Activated naive CD8-positive, alpha-beta T cell treated with anti-CD3 and anti-CD28 coated beads, Interleukin-2, amount 10 ng/mL, durations not matched to agents 7 days and 5 days (primary cell): ENCODE measurements at regions not wholly inside any gene's neighbourhood (a gene's known extent, or its start where the extent isn't known, plus 50 kb on each side); places are given as distances from the start of the nearest gene placed in this dataset.

Experiments used
- ATAC-seq: fragments of 150-1000 bp; cut with Tn5 transposase; one replicate; pipeline ENCODE4 v1.10.0; 2021; ENCODE audit warnings: low read depth, moderate library complexity
- POLR2A ChIA-PET: fragments of 350-600 bp; sonication (Branson Sonifier 250); formaldehyde crosslinking; loops from one replicate; lab custom pipeline; 2021; ENCODE audit warnings: antibody characterized with exemption; lab: Charles Lee
- DNase-seq: peaks from one replicate; pipeline ENCODE4 v3.0.0; 2021
- H3K27ac Mint-ChIP-seq: one replicate; pipeline ENCODE4 v1.8.0; 2022; ENCODE audit warnings: mild to moderate bottlenecking, mixed read lengths
- H3K27me3 Mint-ChIP-seq: one replicate; pipeline ENCODE4 v1.8.0; 2022; ENCODE audit warnings: mild to moderate bottlenecking, moderate library complexity, mixed read lengths
- H3K36me3 Mint-ChIP-seq: one replicate; pipeline ENCODE4 v1.8.0; 2021; ENCODE audit warnings: mild to moderate bottlenecking, mixed read lengths
- H3K4me1 Mint-ChIP-seq: one replicate; pipeline ENCODE4 v1.8.0; 2021; ENCODE audit warnings: mixed read lengths
- H3K4me3 Mint-ChIP-seq: one replicate; pipeline ENCODE4 v1.8.0; 2022; ENCODE audit warnings: mild to moderate bottlenecking, moderate library complexity, mixed read lengths
- H3K9me3 Mint-ChIP-seq: one replicate; pipeline ENCODE4 v1.8.0; 2021; ENCODE audit warnings: mixed read lengths

GRCh38 chr22:49258107-49259010, 569.3 kb downstream of the BRD1 start:
- Mint-ChIP-seq H3K9me3 (no peaks in the 10 kb centered on the region), H3K27ac (no peak overlapping the region), H3K4me3 (no peak overlapping the region), H3K36me3 (no peaks in the 10 kb centered on the region), H3K4me1 (no peaks in the 10 kb centered on the region), H3K27me3 (no peaks in the 10 kb centered on the region)
- DNase-seq = no peak
- ATAC-seq = no peak
- POLR2A ChIA-PET = no interaction called here

GRCh38 chr22:49257551-49257961, 570.1 kb downstream of the BRD1 start:
- Mint-ChIP-seq H3K9me3 (no peaks in the 10 kb centered on the region), H3K27ac (no peak overlapping the region), H3K27me3 (no peaks in the 10 kb centered on the region), H3K4me3 (no peak overlapping the region), H3K4me1 (no peaks in the 10 kb centered on the region), H3K36me3 (no peaks in the 10 kb centered on the region)
- POLR2A ChIA-PET = no interaction called here
- ATAC-seq (no peak), DNase-seq (no peak)

GRCh38 chr22:49255741-49256318, 571.8 kb downstream of the BRD1 start:
- POLR2A ChIA-PET = no interaction called here
- DNase-seq = no peak
- no peaks in the 10 kb centered on the region for H3K9me3 Mint-ChIP-seq
- ATAC-seq = no peak
- no peak overlapping the region for H3K27ac Mint-ChIP-seq
- H3K36me3 Mint-ChIP-seq = no peaks in the 10 kb centered on the region
- H3K4me1 Mint-ChIP-seq = no peaks in the 10 kb centered on the region
- no peak overlapping the region for H3K4me3 Mint-ChIP-seq
- no peaks in the 10 kb centered on the region for H3K27me3 Mint-ChIP-seq

DNA sequence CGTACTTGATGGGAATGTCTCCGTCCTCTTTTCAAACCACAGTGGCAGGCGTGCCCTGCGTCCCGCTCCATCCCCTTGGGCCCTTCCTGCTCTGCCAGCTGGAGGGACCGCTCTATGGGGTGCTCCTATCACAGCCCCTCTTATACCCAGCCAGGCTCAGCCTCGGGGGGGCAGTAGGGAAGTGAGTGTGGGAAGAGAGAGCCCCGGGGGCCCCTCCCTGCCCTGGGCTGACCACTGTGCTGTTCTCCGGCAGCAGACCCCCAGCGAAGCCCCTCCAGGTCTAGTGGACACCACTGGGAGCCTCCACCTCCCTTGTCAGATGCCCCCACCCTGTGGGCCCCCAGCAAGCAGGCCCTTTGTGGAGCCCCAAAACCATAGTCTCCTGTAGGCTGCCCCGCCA, 572.5 kb downstream of the BRD1 start:
- Mint-ChIP-seq H3K4me1 (no peaks in the 10 kb centered on the region), H3K9me3 (no peaks in the 10 kb centered on the region), H3K27ac (no peak overlapping the region), H3K36me3 (no peaks in the 10 kb centered on the region), H3K27me3 (no peaks in the 10 kb centered on the region), H3K4me3 (no peak overlapping the region)
- ATAC-seq = no peak
- POLR2A ChIA-PET = no interaction called here
- no peak for DNase-seq

GRCh38 chr22:49253656-49254055, 574.0 kb downstream of the BRD1 start:
- no peak for DNase-seq
- no peaks in the 10 kb centered on the region for H3K9me3 Mint-ChIP-seq
- no peaks in the 10 kb centered on the region for H3K36me3 Mint-ChIP-seq
- H3K4me3 Mint-ChIP-seq = no peak overlapping the region
- H3K27me3 Mint-ChIP-seq = peaks cover 4% of the 10 kb centered on the region
- POLR2A ChIA-PET = no interaction called here
- H3K27ac Mint-ChIP-seq = no peak overlapping the region
- no peak for ATAC-seq
- no peaks in the 10 kb centered on the region for H3K4me1 Mint-ChIP-seq

DNA sequence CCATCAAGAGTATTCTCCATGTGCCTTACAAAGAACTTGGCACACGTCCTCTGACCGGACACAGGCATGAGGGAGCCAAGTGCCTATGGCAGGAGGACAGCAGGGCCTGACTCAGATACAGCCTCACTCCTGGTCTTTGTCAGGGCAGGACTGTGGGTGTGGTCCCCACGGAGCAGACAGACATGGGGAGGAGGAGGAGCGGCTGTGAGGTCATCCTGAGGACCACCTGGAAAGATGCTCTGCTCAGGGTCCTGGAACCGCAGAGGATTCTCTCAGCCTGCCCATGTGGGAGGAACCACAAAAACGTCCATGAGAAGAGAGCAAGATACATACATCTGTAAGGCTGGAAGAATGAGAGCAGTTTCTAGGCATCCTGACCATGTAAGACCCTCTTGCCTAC, 576.3 kb downstream of the BRD1 start:
- Mint-ChIP-seq H3K27ac (no peak overlapping the region), H3K36me3 (no peaks in the 10 kb centered on the region), H3K27me3 (peaks cover 4% of the 10 kb centered on the region), H3K9me3 (no peaks in the 10 kb centered on the region), H3K4me1 (no peaks in the 10 kb centered on the region), H3K4me3 (no peak overlapping the region)
- POLR2A ChIA-PET = no interaction called here
- ATAC-seq = no peak
- DNase-seq = no peak

DNA sequence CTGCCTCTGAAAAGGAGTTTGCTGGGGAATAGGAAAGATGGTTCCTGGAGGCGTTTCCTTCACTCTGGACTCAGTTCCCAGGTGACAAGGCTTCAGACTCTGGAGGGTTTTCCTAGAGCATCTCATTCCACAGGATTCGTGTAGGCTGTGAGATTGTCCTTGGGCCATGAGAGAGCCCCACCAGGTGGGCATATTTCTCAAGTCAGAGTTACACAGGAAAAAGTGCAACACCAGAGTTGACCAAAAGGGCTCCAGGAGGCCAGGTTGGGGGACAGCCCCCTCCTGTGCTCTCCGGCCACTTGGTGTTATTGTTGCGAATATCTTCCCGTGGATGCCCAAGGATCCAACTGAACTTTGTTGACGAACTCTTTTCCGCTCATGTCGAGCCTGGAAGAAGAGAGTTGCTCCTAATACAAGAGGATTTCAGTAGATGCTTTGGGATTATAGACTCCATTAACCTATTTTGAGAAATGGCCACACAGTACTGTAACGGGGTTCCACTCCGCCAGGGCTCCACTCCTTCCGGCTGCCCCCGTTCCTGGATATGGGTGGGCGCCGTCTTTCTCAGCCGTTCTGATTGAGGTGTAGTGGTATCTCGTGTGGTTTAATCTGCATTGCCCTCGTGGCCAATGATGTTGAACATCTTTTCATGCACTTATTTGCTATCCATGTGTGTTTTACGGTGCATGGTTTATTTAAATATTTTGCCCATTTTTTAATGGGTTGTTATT, 580.3 kb downstream of the BRD1 start:
- ATAC-seq (no peak), DNase-seq (no peak)
- no peak overlapping the region for H3K27ac Mint-ChIP-seq
- peaks cover 2% of the 10 kb centered on the region for H3K9me3 Mint-ChIP-seq
- POLR2A ChIA-PET = no interaction called here
- no peaks in the 10 kb centered on the region for H3K36me3 Mint-ChIP-seq
- peaks cover 4% of the 10 kb centered on the region for H3K27me3 Mint-ChIP-seq
- no peak overlapping the region for H3K4me3 Mint-ChIP-seq
- no peaks in the 10 kb centered on the region for H3K4me1 Mint-ChIP-seq

GRCh38 chr22:49244466-49245420, 582.9 kb downstream of the BRD1 start:
- H3K36me3 Mint-ChIP-seq = no peaks in the 10 kb centered on the region
- no peak overlapping the region for H3K4me3 Mint-ChIP-seq
- H3K4me1 Mint-ChIP-seq = no peaks in the 10 kb centered on the region
- H3K27ac Mint-ChIP-seq = no peak overlapping the region
- H3K9me3 Mint-ChIP-seq = peaks cover 2% of the 10 kb centered on the region
- H3K27me3 Mint-ChIP-seq = peaks cover 4% of the 10 kb centered on the region
- POLR2A ChIA-PET = no interaction called here
- no peak for ATAC-seq
- DNase-seq = no peak

- peaks cover 2% of the 10 kb centered on the region for H3K27me3 Mint-ChIP-seq
- POLR2A ChIA-PET = no interaction called here
- no peak overlapping the region for H3K27ac Mint-ChIP-seq
- DNase-seq (no peak), ATAC-seq (no peak)
- no peak overlapping the region for H3K4me3 Mint-ChIP-seq
- H3K9me3 Mint-ChIP-seq = peaks cover 2% of the 10 kb centered on the region
- no peaks in the 10 kb centered on the region for H3K36me3 Mint-ChIP-seq
- no peaks in the 10 kb centered on the region for H3K4me1 Mint-ChIP-seq
These were observed 583.7 kb downstream of the BRD1 start for GRCh38 chr22:49243965-49244364.

DNA sequence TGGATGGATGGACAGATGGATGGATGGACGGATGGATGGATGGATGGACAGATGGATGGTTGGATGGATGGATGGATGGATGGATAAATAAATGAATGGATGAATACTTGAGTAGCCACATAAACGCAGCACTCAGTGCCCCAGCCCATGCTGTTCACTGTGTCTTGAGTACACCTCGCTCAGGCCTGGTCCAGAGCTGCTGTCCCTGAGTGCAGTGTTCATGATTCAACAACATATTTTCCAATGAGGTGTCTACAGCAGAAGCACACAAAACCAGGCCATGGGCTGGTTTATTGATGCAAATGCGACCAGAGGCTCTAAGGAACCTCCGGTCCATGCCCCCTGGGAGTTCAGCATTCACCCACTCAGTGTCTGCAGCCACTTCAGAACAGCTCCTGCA, 584.3 kb downstream of the BRD1 start:
- no peak for ATAC-seq
- H3K27ac Mint-ChIP-seq = no peak overlapping the region

GRCh38 chr22:49242480-49242879, 585.2 kb downstream of the BRD1 start:
- H3K9me3 Mint-ChIP-seq = peaks cover 2% of the 10 kb centered on the region
- no peaks in the 10 kb centered on the region for H3K4me1 Mint-ChIP-seq
- DNase-seq = no peak

More for the DNA sequence above, 584.3 kb downstream of the BRD1 start:
- no peaks in the 10 kb centered on the region for H3K27me3 Mint-ChIP-seq
- H3K4me3 Mint-ChIP-seq = no peak overlapping the region
- no peak for DNase-seq
- POLR2A ChIA-PET = no interaction called here
- no peaks in the 10 kb centered on the region for H3K36me3 Mint-ChIP-seq
- no peaks in the 10 kb centered on the region for H3K4me1 Mint-ChIP-seq
- H3K9me3 Mint-ChIP-seq = peaks cover 2% of the 10 kb centered on the region

GRCh38 chr22:49241174-49241851, 586.4 kb downstream of the BRD1 start:
- Mint-ChIP-seq H3K36me3 (no peaks in the 10 kb centered on the region), H3K4me3 (no peak overlapping the region), H3K9me3 (peaks cover 2% of the 10 kb centered on the region), H3K27me3 (no peaks in the 10 kb centered on the region), H3K27ac (no peak overlapping the region), H3K4me1 (no peaks in the 10 kb centered on the region)
- ATAC-seq = no peak
- POLR2A ChIA-PET = no interaction called here
- DNase-seq = no peak

More at GRCh38 chr22:49242480-49242879, 585.2 kb downstream of the BRD1 start:
- Mint-ChIP-seq H3K36me3 (no peaks in the 10 kb centered on the region), H3K27ac (no peak overlapping the region), H3K27me3 (no peaks in the 10 kb centered on the region), H3K4me3 (no peak overlapping the region)
- POLR2A ChIA-PET = no interaction called here
- no peak for ATAC-seq
